Prostate gland (tissue), 2 donors: ENCODE measurements at regions not wholly inside any gene's neighbourhood (a gene's known extent, or its start where the extent isn't known, plus 50 kb on each side); places are given as distances from the start of the nearest gene placed in this dataset.

Source experiments
- DNase-seq: peaks from one replicate; pipeline ENCODE4 v3.0.0-alpha.2; 2019; ENCODE audit warnings: low spot score
- H3K27ac ChIP-seq, 2 donors: fragments of 200-600 bp; sonication (generic); 2 replicates each; pipeline ENCODE4 v1.5.1; 2017 to 2019
- H3K27me3 ChIP-seq: fragments of 200-600 bp; sonication (generic); replicated peaks from 2 replicates; pipeline ENCODE4 v1.5.1; 2019; ENCODE audit not compliant: insufficient read depth
- H3K36me3 ChIP-seq, 2 donors: fragments of 200-600 bp; sonication (generic); 1 replicate in 1 of 2; 2 replicates in 1 of 2; pipeline versions ENCODE4 v1.5.1 to v1.8.1; 2017 to 2019
- H3K4me1 ChIP-seq: fragments of 200-600 bp; sonication (generic); replicated peaks from 2 replicates; pipeline ENCODE4 v1.5.1; 2019
- H3K4me3 ChIP-seq, 2 donors: fragments of 200-600 bp; sonication (generic); 2 replicates each; pipeline ENCODE4 v1.5.1; 2017 to 2019
- H3K9me3 ChIP-seq: fragments of 200-600 bp; sonication (generic); 2 replicates; pipeline ENCODE4 v1.5.1; 2017
- POLR2A ChIP-seq: fragments of 450-650 bp; IDR thresholded peaks from one replicate; pipeline ENCODE4 v1.6.1; 2016; ENCODE audit warnings: antibody characterized with exemption, mild to moderate bottlenecking
- POLR2AphosphoS5 ChIP-seq: sonication (generic); formaldehyde crosslinking; IDR thresholded peaks from one replicate; pipeline ENCODE4 v1.6.1; 2017; ENCODE audit warnings: antibody characterized with exemption
- WGBS: methylation state at CpG from one replicate; pipeline ENCODE4 v1.1.5; 2018; 5-methylcytosine and 5-hydroxymethylcytosine counted together
- intact Hi-C: fragments of 100-400 bp; cut with DNase I; formaldehyde crosslinking; loops from one replicate; pipeline ENCODE4 v1.14.2; 2022
- TF ChIP-seq, protein P1 (sequence below), 4 experiments: fragments of 200-600 bp in 2 of 4; fragments of 450-650 bp in 2 of 4; sonication (generic) in 2 of 4; IDR thresholded peaks; 1 replicate in 3 of 4; 2 replicates in 1 of 4; pipeline ENCODE4 v1.5.1; 2016 to 2019; ENCODE audit warnings: antibody characterized with exemption in 4 of 4, mild to moderate bottlenecking in 2 of 4, moderate library complexity in 2 of 4

DNA sequence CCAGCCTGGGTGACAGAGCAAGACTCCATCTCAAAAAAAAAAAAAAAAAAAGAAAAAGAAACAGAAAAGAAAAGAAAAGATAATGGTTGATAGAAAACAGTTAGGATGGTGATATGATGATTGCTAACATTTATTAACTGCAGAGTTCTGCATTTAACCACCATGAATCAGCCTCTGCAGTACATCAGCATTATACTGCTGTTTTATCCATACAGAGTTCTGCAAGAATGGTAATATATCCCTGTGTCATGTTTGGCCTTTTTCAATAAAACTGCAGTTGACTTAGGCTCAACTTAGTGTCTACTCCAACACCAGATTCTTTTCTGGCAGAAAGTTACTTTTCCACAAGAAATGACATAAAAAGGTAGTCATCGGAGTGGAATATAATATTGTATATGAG lies 62.6 kb downstream of the DUSP6 start:
- H3K27me3 ChIP-seq, result no peaks in the 10 kb centered on the region
- no peak for DNase-seq
- TF ChIP-seq POLR2A, result no peak
- TF ChIP-seq, protein P1, sequence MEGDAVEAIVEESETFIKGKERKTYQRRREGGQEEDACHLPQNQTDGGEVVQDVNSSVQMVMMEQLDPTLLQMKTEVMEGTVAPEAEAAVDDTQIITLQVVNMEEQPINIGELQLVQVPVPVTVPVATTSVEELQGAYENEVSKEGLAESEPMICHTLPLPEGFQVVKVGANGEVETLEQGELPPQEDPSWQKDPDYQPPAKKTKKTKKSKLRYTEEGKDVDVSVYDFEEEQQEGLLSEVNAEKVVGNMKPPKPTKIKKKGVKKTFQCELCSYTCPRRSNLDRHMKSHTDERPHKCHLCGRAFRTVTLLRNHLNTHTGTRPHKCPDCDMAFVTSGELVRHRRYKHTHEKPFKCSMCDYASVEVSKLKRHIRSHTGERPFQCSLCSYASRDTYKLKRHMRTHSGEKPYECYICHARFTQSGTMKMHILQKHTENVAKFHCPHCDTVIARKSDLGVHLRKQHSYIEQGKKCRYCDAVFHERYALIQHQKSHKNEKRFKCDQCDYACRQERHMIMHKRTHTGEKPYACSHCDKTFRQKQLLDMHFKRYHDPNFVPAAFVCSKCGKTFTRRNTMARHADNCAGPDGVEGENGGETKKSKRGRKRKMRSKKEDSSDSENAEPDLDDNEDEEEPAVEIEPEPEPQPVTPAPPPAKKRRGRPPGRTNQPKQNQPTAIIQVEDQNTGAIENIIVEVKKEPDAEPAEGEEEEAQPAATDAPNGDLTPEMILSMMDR (IDR thresholded peaks at IDR 0.05), result no peak
- no peak for TF ChIP-seq POLR2AphosphoS5
- no peaks in the 10 kb centered on the region for H3K4me1 ChIP-seq
- H3K36me3 ChIP-seq, result no peaks in the 10 kb centered on the region
- intact Hi-C loops, result no loop called here
- no peak overlapping the region for H3K27ac ChIP-seq
- H3K4me3 ChIP-seq, result no peak overlapping the region
- H3K9me3 ChIP-seq, result no peaks in the 10 kb centered on the region
- 68% methylated on average over 1 of the region's 1 CpG for WGBS

DNA sequence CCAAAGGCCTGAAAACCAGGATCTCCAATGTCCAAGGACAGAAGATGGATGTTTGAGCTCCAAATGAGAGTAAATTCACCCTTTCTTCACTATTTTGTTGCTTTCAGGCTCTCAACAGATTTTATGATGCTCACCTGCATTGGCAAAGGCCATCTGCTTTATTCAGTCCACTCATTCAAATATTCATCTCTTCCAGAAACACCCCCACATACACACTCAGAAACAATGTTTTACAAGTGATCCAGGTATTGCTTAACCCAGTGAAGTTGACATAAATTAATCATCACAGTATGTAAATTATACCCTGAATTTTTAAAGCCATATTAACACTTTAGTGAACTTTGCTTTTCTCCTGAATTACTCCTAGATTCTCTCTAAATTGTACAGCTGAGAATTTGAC lies 63.3 kb downstream of the DUSP6 start:
- H3K4me3 ChIP-seq, result no peak overlapping the region
- no peaks in the 10 kb centered on the region for H3K9me3 ChIP-seq
- no peak for DNase-seq
- no peak overlapping the region for H3K27ac ChIP-seq
- H3K27me3 ChIP-seq, result no peaks in the 10 kb centered on the region
- H3K36me3 ChIP-seq, result no peaks in the 10 kb centered on the region
- no peaks in the 10 kb centered on the region for H3K4me1 ChIP-seq
- intact Hi-C loops, result no loop called here
- no peak for TF ChIP-seq POLR2AphosphoS5
- no peak for TF ChIP-seq POLR2A
- TF ChIP-seq, protein P1 (IDR thresholded peaks at IDR 0.05), result no peak

DNA sequence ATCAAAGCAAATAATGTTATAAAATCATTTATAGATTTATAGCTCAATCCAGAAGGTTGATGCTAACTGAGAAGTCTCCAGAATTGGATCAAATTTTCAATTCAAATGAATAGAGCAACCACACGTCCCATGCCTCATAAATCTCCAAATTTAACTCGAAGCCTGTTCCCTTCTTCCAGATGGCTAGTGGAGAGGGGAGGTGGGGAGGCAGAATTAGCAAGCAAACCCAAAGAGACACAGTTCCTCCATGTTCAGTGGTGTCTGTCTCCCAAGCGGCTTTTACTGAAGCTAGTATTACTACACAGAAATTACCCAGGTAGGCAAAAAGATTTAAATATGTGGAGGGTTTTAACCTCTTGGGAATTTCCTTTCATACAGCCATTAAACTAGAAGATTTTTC lies 65.8 kb downstream of the DUSP6 start:
- no peaks in the 10 kb centered on the region for H3K9me3 ChIP-seq
- no peak overlapping the region for H3K27ac ChIP-seq
- no peaks in the 10 kb centered on the region for H3K36me3 ChIP-seq
- no peaks in the 10 kb centered on the region for H3K27me3 ChIP-seq
- intact Hi-C loops, result no loop called here
- TF ChIP-seq POLR2A, result no peak
- TF ChIP-seq POLR2AphosphoS5, result no peak
- TF ChIP-seq, protein P1 (IDR thresholded peaks at IDR 0.05), result no peak
- DNase-seq, result no peak
- WGBS, result 68% methylated on average over 3 of the region's 3 CpGs
- H3K4me3 ChIP-seq, result no peak overlapping the region
- no peaks in the 10 kb centered on the region for H3K4me1 ChIP-seq

DNA sequence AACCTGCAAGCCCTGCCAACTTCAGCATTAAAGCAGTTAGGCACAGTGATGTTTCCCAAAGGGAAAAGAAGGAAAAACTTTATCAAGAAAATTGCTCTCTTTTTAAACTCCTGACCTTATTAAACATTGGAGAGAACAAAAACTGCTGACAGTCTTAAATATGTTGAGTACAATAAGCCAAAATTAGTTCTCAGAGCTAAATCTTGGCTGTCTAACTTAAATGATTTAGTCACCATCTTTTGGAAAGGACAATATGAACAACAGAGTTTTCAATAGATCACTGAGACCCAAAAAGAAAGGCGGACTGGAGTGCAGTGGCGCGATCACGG lies 70.8 kb downstream of the DUSP6 start:
- no peaks in the 10 kb centered on the region for H3K9me3 ChIP-seq
- no peak for DNase-seq
- H3K4me1 ChIP-seq, result no peaks in the 10 kb centered on the region
- H3K27ac ChIP-seq, result no peak overlapping the region
- intact Hi-C loops, result no loop called here
- no peaks in the 10 kb centered on the region for H3K36me3 ChIP-seq
- no peaks in the 10 kb centered on the region for H3K27me3 ChIP-seq
- no peak overlapping the region for H3K4me3 ChIP-seq
- WGBS, result 97% methylated on average over 4 of the region's 4 CpGs
- TF ChIP-seq POLR2AphosphoS5 (no peak), POLR2A (no peak)
- TF ChIP-seq, protein P1 (IDR thresholded peaks at IDR 0.05), result no peak

DNA sequence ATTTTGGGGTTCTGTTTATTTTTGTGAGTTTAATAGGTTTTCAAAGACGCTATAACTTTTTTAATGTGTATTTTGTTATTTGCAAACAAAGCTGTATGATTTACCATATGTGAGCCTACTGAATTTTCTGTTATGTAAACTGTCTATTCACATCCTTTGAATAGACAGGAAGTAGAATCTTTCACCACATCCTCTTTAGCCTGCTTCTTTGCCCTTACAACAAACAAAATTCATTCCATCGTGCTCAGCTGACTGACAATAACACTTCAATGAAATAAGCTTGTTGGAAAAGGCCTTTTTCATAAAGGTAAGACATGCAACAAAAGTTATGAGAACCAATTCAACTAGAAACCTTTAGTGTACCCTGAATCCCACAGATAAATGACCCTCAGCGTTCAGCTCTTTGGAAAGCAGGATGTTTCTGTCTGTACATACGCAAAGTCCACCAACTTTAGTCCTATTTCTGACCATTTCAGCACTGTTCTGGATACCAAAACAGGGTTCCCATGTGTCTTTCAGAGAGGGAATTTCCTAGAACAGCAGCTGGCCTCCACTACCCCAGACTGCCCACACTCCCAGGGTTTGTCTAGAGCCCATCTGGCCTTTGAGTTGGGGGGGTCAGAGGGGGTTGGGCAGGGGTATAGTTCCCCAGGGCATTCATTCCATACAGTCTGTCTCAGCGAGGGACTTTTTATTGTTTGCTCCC lies 71.3 kb downstream of the DUSP6 start:
- no peak for DNase-seq
- no peaks in the 10 kb centered on the region for H3K27me3 ChIP-seq
- H3K9me3 ChIP-seq, result no peaks in the 10 kb centered on the region
- H3K4me3 ChIP-seq, result no peak overlapping the region
- no peaks in the 10 kb centered on the region for H3K36me3 ChIP-seq
- no peak overlapping the region for H3K27ac ChIP-seq
- 35% methylated on average over 5 of the region's 5 CpGs for WGBS
- no peaks in the 10 kb centered on the region for H3K4me1 ChIP-seq
- intact Hi-C loops, result no loop called here
- TF ChIP-seq, protein P1 (IDR thresholded peaks at IDR 0.05), result no peak
- TF ChIP-seq POLR2AphosphoS5, result no peak
- no peak for TF ChIP-seq POLR2A
